ENCODE measurements at regions not wholly inside any gene's neighbourhood (a gene's known extent, or its start where the extent isn't known, plus 50 kb on each side); places are given as distances from the start of the nearest gene placed in this dataset.

GRCh38 chr20:52829111-52829510 is 143.0 kb upstream of the TSHZ2 start:
- Histone ChIP-seq H3K79me2 (ENCODE audit: low read depth) (no peaks in the 10 kb centered on the region), H3K9me3 (ENCODE audit: insufficient read depth, low read depth) (no peaks in the 10 kb centered on the region), H4K20me1 (ENCODE audit: insufficient read depth) (no peaks in the 10 kb centered on the region), H3F3A (ENCODE audit: insufficient read depth, low read depth) (no peaks in the 10 kb centered on the region), H3K27ac (no peak overlapping the region), H3K4me2 (no peak overlapping the region), H3K36me3 (ENCODE audit: low read depth) (no peaks in the 10 kb centered on the region), H2AFZ (no peak overlapping the region), H3K27me3 (ENCODE audit: insufficient read depth, low read depth) (peaks cover 31% of the 10 kb centered on the region), H3K4me1 (replicated peaks; ENCODE audit: insufficient read depth) (no peaks in the 10 kb centered on the region), H3K9me2 (ENCODE audit: insufficient read depth) (no peaks in the 10 kb centered on the region), H3K4me3 (no peak overlapping the region)
- no peak for DNase-seq
- no peak for TF ChIP-seq EZH2 (IDR thresholded peaks at IDR 0.05; ENCODE audit: low read depth)
- no peak for TF ChIP-seq CTCF (conservative IDR thresholded peaks at IDR 0.05)
- intact Hi-C loops (cut with micrococcal nuclease; ENCODE audit: unreplicated experiment) = no loop called here
- no TSS peak for BruUV-seq (replicated peaks)
- POLR2A ChIA-PET (ENCODE audit: unreplicated experiment) = no interaction called here
- CTCF ChIA-PET = no interaction called here

GRCh38 chr20:52828199-52828598 is 144.0 kb upstream of the TSHZ2 start:
- intact Hi-C loops (cut with micrococcal nuclease; ENCODE audit: unreplicated experiment) = no loop called here
- no peaks in the 10 kb centered on the region for H3K9me3 ChIP-seq (ENCODE audit: insufficient read depth, low read depth)
- H3F3A ChIP-seq (ENCODE audit: insufficient read depth, low read depth) = no peaks in the 10 kb centered on the region
- H3K36me3 ChIP-seq (ENCODE audit: low read depth) = no peaks in the 10 kb centered on the region
- H3K79me2 ChIP-seq (ENCODE audit: low read depth) = no peaks in the 10 kb centered on the region
- H3K9me2 ChIP-seq (ENCODE audit: insufficient read depth) = no peaks in the 10 kb centered on the region
- no peaks in the 10 kb centered on the region for H4K20me1 ChIP-seq (ENCODE audit: insufficient read depth)
- H3K4me2 ChIP-seq = no peak overlapping the region
- no peak overlapping the region for H3K4me3 ChIP-seq
- CTCF ChIA-PET = interaction anchor here (0.6 kb wide), 1 partner anchor 9 kb away, joined by 3 read pairs; no protein-coding TSS in a partner anchor
- H3K27me3 ChIP-seq (ENCODE audit: insufficient read depth, low read depth) = peaks cover 28% of the 10 kb centered on the region
- no peak for DNase-seq
- H3K4me1 ChIP-seq (replicated peaks; ENCODE audit: insufficient read depth) = no peaks in the 10 kb centered on the region
- TF ChIP-seq EZH2 (IDR thresholded peaks at IDR 0.05; ENCODE audit: low read depth) (no peak), CTCF (conservative IDR thresholded peaks at IDR 0.05) (no peak)
- BruUV-seq (replicated peaks) = no TSS peak
- POLR2A ChIA-PET (ENCODE audit: unreplicated experiment) = no interaction called here
- H2AFZ ChIP-seq = no peak overlapping the region
- no peak overlapping the region for H3K27ac ChIP-seq

- CTCF ChIA-PET = no interaction called here
- intact Hi-C loops (cut with micrococcal nuclease; ENCODE audit: unreplicated experiment) = no loop called here
Observed at GRCh38 chr20:52826722-52827121, 145.4 kb upstream of the TSHZ2 start.

More at GRCh38 chr20:52826722-52827121, 145.4 kb upstream of the TSHZ2 start:
- no peak for TF ChIP-seq CTCF (conservative IDR thresholded peaks at IDR 0.05)
- no peak for TF ChIP-seq EZH2 (IDR thresholded peaks at IDR 0.05; ENCODE audit: low read depth)
- Histone ChIP-seq H3K9me3 (ENCODE audit: insufficient read depth, low read depth) (no peaks in the 10 kb centered on the region), H3K79me2 (ENCODE audit: low read depth) (no peaks in the 10 kb centered on the region), H3K4me1 (replicated peaks; ENCODE audit: insufficient read depth) (no peaks in the 10 kb centered on the region), H2AFZ (no peak overlapping the region), H3K36me3 (ENCODE audit: low read depth) (no peaks in the 10 kb centered on the region), H3K27ac (no peak overlapping the region), H4K20me1 (ENCODE audit: insufficient read depth) (no peaks in the 10 kb centered on the region), H3K9me2 (ENCODE audit: insufficient read depth) (no peaks in the 10 kb centered on the region), H3F3A (ENCODE audit: insufficient read depth, low read depth) (no peaks in the 10 kb centered on the region), H3K4me3 (no peak overlapping the region), H3K27me3 (ENCODE audit: insufficient read depth, low read depth) (peaks cover 16% of the 10 kb centered on the region), H3K4me2 (no peak overlapping the region)
- POLR2A ChIA-PET (ENCODE audit: unreplicated experiment) = no interaction called here
- no peak for DNase-seq
- BruUV-seq (replicated peaks) = no TSS peak

Measured in PC-9 (cell line).